OCI-LY7 (cell line): ENCODE measurements at regions not wholly inside any gene's neighbourhood (a gene's known extent, or its start where the extent isn't known, plus 50 kb on each side); places are given as distances from the start of the nearest gene placed in this dataset.

ENCODE experiments used
- BruUV-seq: library from RNA; stranded (reverse); fragments of 400-500 nt; replicated peaks from 2 replicates; lab custom pipeline; 2021; lab: Mats Ljungman, UMichigan
- CTCF ChIA-PET: fragments of 300-600 bp; sonication (Branson Sonifier 250); formaldehyde crosslinking; loops from one replicate; lab custom pipeline; 2022; ENCODE audit warnings: antibody characterized with exemption; ENCODE audit not compliant: unreplicated experiment; lab: Charles Lee
- POLR2A ChIA-PET: fragments of 300-600 bp; sonication (Branson Sonifier 250); formaldehyde crosslinking; loops from one replicate; lab custom pipeline; 2022; ENCODE audit warnings: antibody characterized with exemption; lab: Charles Lee
- DNase-seq: peaks from one replicate; pipeline ENCODE4 v3.0.0-alpha.2; 2015; ENCODE audit warnings: low spot score
- H2AFZ ChIP-seq: fragments of 200-600 bp; sonication (generic), shearing (Covaris generic); 2 replicates; pipeline ENCODE4 v1.6.1; 2014; ENCODE audit warnings: mild to moderate bottlenecking, antibody characterized with exemption, low read length, moderate library complexity
- H3K27ac ChIP-seq: fragments of 200-600 bp; sonication (generic); 2 replicates; pipeline ENCODE4 v1.5.1; 2014; ENCODE audit warnings: mixed run types, low read depth, mild to moderate bottlenecking, moderate library complexity, low read length, inconsistent platforms; ENCODE audit not compliant: poor library complexity, severe bottlenecking
- H3K36me3 ChIP-seq: fragments of 200-600 bp; sonication (generic); 2 replicates; pipeline ENCODE4 v1.6.1; 2014; ENCODE audit warnings: mild to moderate bottlenecking, antibody characterized with exemption, low read length, moderate library complexity, mixed read lengths; ENCODE audit not compliant: insufficient read depth
- H3K4me1 ChIP-seq: fragments of 200-600 bp; sonication (generic); 2 replicates; pipeline ENCODE4 v1.5.1; 2014; ENCODE audit warnings: mild to moderate bottlenecking, low read length; ENCODE audit not compliant: insufficient read depth, poor library complexity, severe bottlenecking
- H3K4me2 ChIP-seq: fragments of 200-600 bp; sonication (generic); 2 replicates; pipeline ENCODE4 v1.6.1; 2014; ENCODE audit warnings: mild to moderate bottlenecking, low read length
- H3K4me3 ChIP-seq: fragments of 200-600 bp; sonication (generic); 2 replicates; pipeline ENCODE4 v1.5.1; 2014; ENCODE audit warnings: mild to moderate bottlenecking, low read depth, low read length; ENCODE audit not compliant: poor library complexity, severe bottlenecking
- H3K79me2 ChIP-seq: fragments of 200-600 bp; sonication (generic); 2 replicates; pipeline ENCODE4 v1.6.1; 2016; ENCODE audit warnings: low read depth, mild to moderate bottlenecking, low read length, moderate library complexity, mixed read lengths; ENCODE audit not compliant: insufficient read depth
- H3K9me2 ChIP-seq: fragments of 200-600 bp; sonication (generic); 2 replicates; pipeline ENCODE4 v1.6.1; 2016; ENCODE audit warnings: mild to moderate bottlenecking, low read length, mixed read lengths; ENCODE audit not compliant: insufficient read depth
- H3K9me3 ChIP-seq: fragments of 200-600 bp; sonication (generic); 2 replicates; pipeline ENCODE4 v1.6.1; 2014; ENCODE audit warnings: mild to moderate bottlenecking, mixed run types, low read length, mixed read lengths
- H4K20me1 ChIP-seq: fragments of 200-600 bp; sonication (generic); 2 replicates; pipeline ENCODE4 v1.6.1; 2014; ENCODE audit warnings: mild to moderate bottlenecking, antibody characterized with exemption, low read length, moderate library complexity, mixed read lengths; ENCODE audit not compliant: insufficient read depth
- EZH2phosphoT487 ChIP-seq: fragments of 200-600 bp; sonication (generic); IDR thresholded peaks from 2 replicates; pipeline ENCODE4 v1.6.1; 2018; ENCODE audit warnings: low read depth, borderline replicate concordance, mild to moderate bottlenecking, mixed run types, antibody characterized with exemption, low read length, moderate library complexity, mixed read lengths
- intact Hi-C: fragments of 100-400 bp; cut with micrococcal nuclease; formaldehyde crosslinking; loops from one replicate; pipeline ENCODE4 v1.10.0; 2022; ENCODE audit not compliant: unreplicated experiment
- TF ChIP-seq, protein P1 (sequence below): fragments of 200-600 bp; sonication (generic); conservative IDR thresholded peaks from 2 replicates; pipeline ENCODE4 v1.5.1; 2014; ENCODE audit warnings: mild to moderate bottlenecking, antibody characterized with exemption, low read length, moderate library complexity, mixed read lengths

- ChIA-PET POLR2A (no interaction called here), CTCF (no interaction called here)
- BruUV-seq, result no TSS peak
Observed at GRCh38 chr13:61797397-61797796, 381.7 kb upstream of the PCDH20 start.

GRCh38 chr13:61795580-61795979 lies 379.9 kb upstream of the PCDH20 start:
- H3K9me2 ChIP-seq, result no peaks in the 10 kb centered on the region
- no peak overlapping the region for H3K4me3 ChIP-seq
- BruUV-seq, result no TSS peak
- H3K4me1 ChIP-seq, result no peaks in the 10 kb centered on the region
- H3K36me3 ChIP-seq, result no peaks in the 10 kb centered on the region
- H3K4me2 ChIP-seq, result no peak overlapping the region
- H4K20me1 ChIP-seq, result no peaks in the 10 kb centered on the region
- no peak for DNase-seq
- H2AFZ ChIP-seq, result no peak overlapping the region
- intact Hi-C loops, result no loop called here
- no peaks in the 10 kb centered on the region for H3K9me3 ChIP-seq
- POLR2A ChIA-PET, result interaction anchor here (0.5 to 0.7 kb wide), 3 partner anchors 17 to 408 kb away, joined by 3 read pairs; no protein-coding TSS in a partner anchor
- CTCF ChIA-PET, result no interaction called here
- no peak for TF ChIP-seq EZH2phosphoT487
- TF ChIP-seq, protein P1, sequence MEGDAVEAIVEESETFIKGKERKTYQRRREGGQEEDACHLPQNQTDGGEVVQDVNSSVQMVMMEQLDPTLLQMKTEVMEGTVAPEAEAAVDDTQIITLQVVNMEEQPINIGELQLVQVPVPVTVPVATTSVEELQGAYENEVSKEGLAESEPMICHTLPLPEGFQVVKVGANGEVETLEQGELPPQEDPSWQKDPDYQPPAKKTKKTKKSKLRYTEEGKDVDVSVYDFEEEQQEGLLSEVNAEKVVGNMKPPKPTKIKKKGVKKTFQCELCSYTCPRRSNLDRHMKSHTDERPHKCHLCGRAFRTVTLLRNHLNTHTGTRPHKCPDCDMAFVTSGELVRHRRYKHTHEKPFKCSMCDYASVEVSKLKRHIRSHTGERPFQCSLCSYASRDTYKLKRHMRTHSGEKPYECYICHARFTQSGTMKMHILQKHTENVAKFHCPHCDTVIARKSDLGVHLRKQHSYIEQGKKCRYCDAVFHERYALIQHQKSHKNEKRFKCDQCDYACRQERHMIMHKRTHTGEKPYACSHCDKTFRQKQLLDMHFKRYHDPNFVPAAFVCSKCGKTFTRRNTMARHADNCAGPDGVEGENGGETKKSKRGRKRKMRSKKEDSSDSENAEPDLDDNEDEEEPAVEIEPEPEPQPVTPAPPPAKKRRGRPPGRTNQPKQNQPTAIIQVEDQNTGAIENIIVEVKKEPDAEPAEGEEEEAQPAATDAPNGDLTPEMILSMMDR, result no peak
- no peak overlapping the region for H3K27ac ChIP-seq
- H3K79me2 ChIP-seq, result no peaks in the 10 kb centered on the region

More at GRCh38 chr13:61797397-61797796, 381.7 kb upstream of the PCDH20 start:
- Histone ChIP-seq H4K20me1 (no peaks in the 10 kb centered on the region), H3K27ac (no peak overlapping the region), H3K4me1 (no peaks in the 10 kb centered on the region), H2AFZ (no peak overlapping the region), H3K4me2 (no peak overlapping the region), H3K9me2 (no peaks in the 10 kb centered on the region), H3K9me3 (no peaks in the 10 kb centered on the region), H3K79me2 (no peaks in the 10 kb centered on the region), H3K36me3 (no peaks in the 10 kb centered on the region), H3K4me3 (no peak overlapping the region)
- intact Hi-C loops, result no loop called here
- TF ChIP-seq, protein P1, result no peak
- no peak for TF ChIP-seq EZH2phosphoT487
- DNase-seq, result no peak

GRCh38 chr13:61779456-61779855 lies 363.8 kb upstream of the PCDH20 start:
- no TSS peak for BruUV-seq
- no peak overlapping the region for H3K4me3 ChIP-seq
- ChIA-PET CTCF (no interaction called here), POLR2A (no interaction called here)
- H3K27ac ChIP-seq, result no peak overlapping the region
- H3K9me3 ChIP-seq, result no peaks in the 10 kb centered on the region
- intact Hi-C loops, result no loop called here
- no peaks in the 10 kb centered on the region for H4K20me1 ChIP-seq
- H3K9me2 ChIP-seq, result no peaks in the 10 kb centered on the region
- no peak for DNase-seq
- H3K79me2 ChIP-seq, result no peaks in the 10 kb centered on the region
- TF ChIP-seq, protein P1, result no peak
- no peak for TF ChIP-seq EZH2phosphoT487
- no peaks in the 10 kb centered on the region for H3K4me1 ChIP-seq
- no peaks in the 10 kb centered on the region for H3K36me3 ChIP-seq
- no peak overlapping the region for H3K4me2 ChIP-seq
- H2AFZ ChIP-seq, result no peak overlapping the region
